HG02623 (cell line): ENCODE measurements at regions not wholly inside any gene's neighbourhood (a gene's known extent, or its start where the extent isn't known, plus 50 kb on each side); places are given as distances from the start of the nearest gene placed in this dataset.

ENCODE experiments used
- ATAC-seq: cut with Tn5 transposase; IDR thresholded peaks from one replicate; pipeline ENCODE4 v1.9.1; 2021; ENCODE audit warnings: moderate library complexity; ENCODE audit not compliant: unreplicated experiment

DNA sequence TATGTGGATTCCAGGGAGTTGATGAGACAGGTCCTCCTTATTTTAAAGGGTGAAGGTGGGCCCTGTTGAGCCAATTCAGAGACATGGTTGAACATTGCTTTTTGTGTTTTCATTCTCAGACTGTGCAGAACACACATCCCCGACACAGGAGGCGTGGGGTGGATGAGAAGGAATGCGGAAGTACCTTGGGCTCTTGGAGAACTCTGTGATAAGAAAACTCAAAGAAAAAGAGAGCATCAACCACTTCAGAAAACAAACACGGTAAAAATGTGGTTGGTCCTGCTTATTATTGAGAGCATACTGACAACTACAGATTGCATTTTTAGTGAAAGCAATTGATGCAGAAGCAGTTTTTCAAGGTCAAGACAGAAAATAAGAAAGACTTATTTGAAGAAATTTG is 659.8 kb downstream of the IRX1 start:
- no peak for ATAC-seq

DNA sequence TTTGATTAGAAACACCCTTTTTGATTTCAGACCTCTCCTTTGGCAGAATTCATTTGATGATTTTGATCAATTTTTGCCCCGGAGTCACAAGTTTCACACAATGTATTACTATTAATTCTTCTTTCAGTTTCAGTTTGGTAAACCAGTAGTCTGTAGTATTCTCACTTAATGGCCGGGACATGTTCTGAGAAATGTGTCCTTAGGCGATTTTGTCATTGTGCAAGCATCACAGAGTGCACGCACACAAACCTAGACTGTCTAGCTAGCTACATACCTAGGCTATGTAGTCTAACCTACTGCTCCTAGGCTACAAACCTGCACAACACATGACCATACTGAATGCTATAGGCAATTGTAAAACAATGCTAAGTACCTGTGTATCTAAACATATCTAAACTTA is 662.5 kb downstream of the IRX1 start:
- no peak for ATAC-seq

GRCh38 chr5:4271193-4271592 is 675.6 kb downstream of the IRX1 start:
- no peak for ATAC-seq

GRCh38 chr5:4275232-4275631 is 679.6 kb downstream of the IRX1 start:
- no peak for ATAC-seq

DNA sequence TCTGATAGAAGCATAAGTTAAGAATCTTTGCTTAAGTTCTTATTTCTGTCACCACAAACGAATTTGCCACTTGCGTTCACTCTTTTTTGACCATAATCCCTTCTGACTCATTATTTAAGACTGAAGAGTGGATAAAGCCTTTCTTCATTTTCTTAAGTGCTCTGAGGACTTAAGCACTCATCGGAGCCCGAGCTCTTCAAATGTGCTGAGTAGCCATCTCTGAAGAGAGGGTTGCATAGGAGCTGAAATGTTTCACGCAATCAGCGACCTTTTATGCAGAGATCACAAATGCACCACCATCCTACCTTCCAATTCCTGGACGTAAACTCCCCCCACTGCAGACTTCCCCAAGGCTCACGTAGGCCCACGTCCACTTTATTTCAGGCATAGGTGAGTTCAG is 699.2 kb downstream of the IRX1 start:
- no peak for ATAC-seq

- ATAC-seq: no peak
Observed at GRCh38 chr5:4295663-4296339, 700.2 kb downstream of the IRX1 start.

- ATAC-seq: no peak
Observed at GRCh38 chr5:4306057-4306456, 710.4 kb downstream of the IRX1 start.

GRCh38 chr5:4309026-4309425 is 713.4 kb downstream of the IRX1 start:
- no peak for ATAC-seq

DNA sequence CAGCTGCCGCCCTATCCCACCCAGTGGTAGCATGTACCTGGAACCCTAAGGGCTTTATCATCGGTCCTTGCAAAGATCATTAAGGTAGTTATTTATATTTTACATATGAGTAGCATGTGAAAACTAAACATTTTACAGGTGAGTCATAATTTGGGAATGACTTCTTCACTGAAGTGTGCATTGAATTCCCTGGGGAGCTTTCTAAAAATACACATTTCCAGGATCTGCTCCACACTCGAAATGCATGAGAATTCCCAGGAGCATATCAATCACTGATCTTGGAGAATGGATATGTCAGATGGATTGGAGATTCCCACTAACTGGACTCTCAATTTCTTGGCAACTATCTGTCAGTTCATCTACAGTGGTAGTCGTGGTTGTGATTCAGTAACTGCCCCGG is 717.5 kb downstream of the IRX1 start:
- no peak for ATAC-seq

- ATAC-seq: no peak
Observed at GRCh38 chr5:4319478-4320128, 724.0 kb downstream of the IRX1 start.

- no peak for ATAC-seq
Observed at GRCh38 chr5:4330327-4330726, 734.7 kb downstream of the IRX1 start.

- ATAC-seq: no peak
Observed at GRCh38 chr5:4335078-4335477, 739.4 kb downstream of the IRX1 start.

GRCh38 chr5:4337519-4337918 is 741.9 kb downstream of the IRX1 start:
- no peak for ATAC-seq

- ATAC-seq: no peak
Observed at GRCh38 chr5:4339949-4340348, 744.3 kb downstream of the IRX1 start.

DNA sequence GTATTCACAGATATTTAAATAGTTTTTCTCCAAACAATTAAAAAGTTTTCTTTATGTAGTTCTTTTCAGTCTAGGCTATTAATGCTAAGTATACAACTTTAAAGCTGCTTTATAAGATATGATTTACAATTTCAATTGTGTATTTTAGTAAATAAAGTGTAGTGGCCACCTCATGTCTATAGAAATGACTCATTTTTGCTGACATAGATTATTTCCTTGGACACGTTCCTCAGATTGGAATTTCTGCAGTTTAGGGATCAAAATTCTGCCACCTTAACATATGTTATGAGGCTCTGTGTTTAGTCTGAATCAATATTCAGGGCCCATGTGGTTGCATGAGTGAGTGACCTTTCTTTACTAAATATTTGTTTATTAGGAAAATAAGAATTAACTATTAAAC is 750.2 kb downstream of the IRX1 start:
- no peak for ATAC-seq

DNA sequence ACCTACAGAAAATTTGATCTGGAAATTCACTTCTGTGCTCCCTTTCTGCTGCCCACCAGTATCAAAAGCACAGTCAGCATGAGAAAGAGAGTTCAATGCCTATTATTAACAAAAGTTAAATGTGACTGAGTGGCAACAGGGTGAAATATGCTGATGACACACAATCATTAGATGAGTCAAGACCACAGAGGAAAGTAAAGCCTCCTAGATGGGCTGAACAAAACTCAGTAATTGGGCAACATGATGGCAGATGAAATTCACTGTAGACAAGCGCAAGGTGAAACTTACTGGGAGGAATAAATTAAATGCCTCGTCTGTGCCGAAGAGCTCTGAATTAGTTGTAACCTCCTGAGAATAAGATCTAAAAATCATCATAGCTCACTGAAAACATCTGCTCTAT is 752.8 kb downstream of the IRX1 start:
- no peak for ATAC-seq

DNA sequence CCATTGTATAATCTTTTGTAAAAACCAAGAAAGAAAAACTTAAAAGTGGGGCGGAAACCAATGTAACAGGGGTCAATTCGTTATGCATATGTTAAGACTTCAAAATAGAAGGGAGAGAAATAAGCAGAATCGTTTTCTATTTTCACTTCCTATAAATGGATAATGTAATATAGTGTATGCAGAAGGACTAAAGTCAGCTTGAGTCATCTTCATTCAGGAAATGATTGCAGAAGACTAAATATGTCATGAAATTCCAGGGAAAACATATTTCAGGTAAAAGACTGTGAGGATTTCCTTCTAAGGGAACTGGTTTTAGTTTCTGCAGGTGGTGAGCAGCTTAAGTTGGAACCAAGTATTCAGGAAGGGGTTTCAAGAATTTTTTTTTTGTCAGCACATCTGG is 753.3 kb downstream of the IRX1 start:
- no peak for ATAC-seq

DNA sequence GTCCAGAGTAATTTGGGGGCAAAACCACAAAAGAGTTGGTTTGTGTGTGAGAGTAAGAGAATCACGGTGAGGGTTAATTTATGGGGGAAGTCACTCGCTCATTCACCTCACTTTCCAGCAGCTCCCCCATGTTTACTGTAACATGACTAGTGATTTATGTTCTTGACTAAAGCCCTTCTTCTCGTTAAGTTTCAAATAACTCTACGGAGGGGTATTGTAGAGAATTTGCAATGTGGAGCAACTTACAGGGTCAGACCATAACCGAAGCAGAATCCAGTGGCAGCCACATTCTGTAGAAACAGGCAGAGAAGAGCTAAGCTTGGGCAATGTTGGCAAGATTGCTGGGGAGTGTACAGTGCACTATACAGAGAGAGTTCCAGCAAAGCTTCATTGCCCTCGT is 760.6 kb downstream of the IRX1 start:
- ATAC-seq: no peak

DNA sequence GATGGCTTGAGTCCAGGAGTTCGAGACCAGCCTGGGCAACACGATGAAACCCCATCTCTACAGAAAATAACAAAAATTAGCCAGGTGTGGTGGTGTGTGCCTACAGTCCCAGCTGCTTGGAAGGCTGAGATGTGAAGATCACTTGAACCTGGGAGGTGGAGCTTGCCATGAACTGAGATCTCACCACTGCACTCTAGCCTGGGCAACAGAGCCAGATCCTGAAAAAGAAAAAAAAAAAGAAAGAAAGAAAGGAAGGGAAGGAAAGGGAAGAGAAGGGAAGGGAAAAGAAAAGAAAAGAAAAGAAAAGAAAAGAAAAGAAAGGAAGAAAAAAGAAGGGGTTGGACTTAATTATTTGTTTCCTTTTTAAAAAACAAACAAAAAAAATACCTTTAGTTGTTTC is 764.2 kb downstream of the IRX1 start:
- no peak for ATAC-seq

DNA sequence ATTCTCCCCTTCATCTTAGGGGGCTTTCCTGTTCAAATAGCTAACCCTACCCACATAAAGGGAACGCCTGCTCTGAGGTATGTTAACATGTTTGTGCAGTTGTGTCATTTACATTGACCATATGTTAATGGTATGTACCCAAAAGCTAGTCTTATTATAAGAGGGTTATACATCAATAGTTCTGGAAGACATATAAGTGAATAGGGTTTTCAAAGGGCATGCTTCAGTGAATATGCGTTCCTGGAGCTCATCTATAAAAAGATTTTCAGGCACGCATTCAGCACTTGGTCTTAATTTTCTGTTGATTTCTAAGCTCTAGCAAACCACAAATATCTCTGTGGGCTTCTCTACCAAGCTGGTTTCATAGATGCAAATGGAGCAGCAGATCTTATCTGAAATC is 766.1 kb downstream of the IRX1 start:
- no peak for ATAC-seq

- no peak for ATAC-seq
Observed at GRCh38 chr5:4362411-4362810, 766.8 kb downstream of the IRX1 start.

GRCh38 chr5:4363045-4363444 is 767.4 kb downstream of the IRX1 start:
- no peak for ATAC-seq

GRCh38 chr5:4366628-4367027 is 771.0 kb downstream of the IRX1 start:
- ATAC-seq: no peak
